ENCODE measurements at regions not wholly inside any gene's neighbourhood (a gene's known extent, or its start where the extent isn't known, plus 50 kb on each side); places are given as distances from the start of the nearest gene placed in this dataset.

GRCh38 chr20:6606651-6607050, 160.8 kb upstream of the BMP2 start:
- TF ChIP-seq CTCF (IDR thresholded peaks at IDR 0.05; ENCODE audit: low read depth, low read length, missing input control) (no peak), JUND (IDR thresholded peaks at IDR 0.05) (no peak), REST (IDR thresholded peaks at IDR 0.05) (no peak), RAD21 (IDR thresholded peaks at IDR 0.05) (no peak), FOXA1 (IDR thresholded peaks at IDR 0.05) (no peak), ATF3 (IDR thresholded peaks at IDR 0.05) (no peak), TAF1 (conservative IDR thresholded peaks at IDR 0.05) (no peak), SP1 (IDR thresholded peaks at IDR 0.05) (no peak), MAX (IDR thresholded peaks at IDR 0.05) (no peak)
